HG03439 (cell line): ENCODE measurements at regions not wholly inside any gene's neighbourhood (a gene's known extent, or its start where the extent isn't known, plus 50 kb on each side); places are given as distances from the start of the nearest gene placed in this dataset.
"Not testable (repeated sequence)": the region's sequence is repeated elsewhere in the genome, so short reads cannot be mapped to it uniquely, and the experiment has no call there.

Source experiments
- ATAC-seq: cut with Tn5 transposase; IDR thresholded peaks from one replicate; pipeline ENCODE4 v1.9.1; 2021; ENCODE audit warnings: mild to moderate bottlenecking, moderate library complexity; ENCODE audit not compliant: unreplicated experiment

GRCh38 chr3:176097027-176097426 lies 1100.3 kb downstream of the TBL1XR1 start:
- no peak for ATAC-seq

DNA sequence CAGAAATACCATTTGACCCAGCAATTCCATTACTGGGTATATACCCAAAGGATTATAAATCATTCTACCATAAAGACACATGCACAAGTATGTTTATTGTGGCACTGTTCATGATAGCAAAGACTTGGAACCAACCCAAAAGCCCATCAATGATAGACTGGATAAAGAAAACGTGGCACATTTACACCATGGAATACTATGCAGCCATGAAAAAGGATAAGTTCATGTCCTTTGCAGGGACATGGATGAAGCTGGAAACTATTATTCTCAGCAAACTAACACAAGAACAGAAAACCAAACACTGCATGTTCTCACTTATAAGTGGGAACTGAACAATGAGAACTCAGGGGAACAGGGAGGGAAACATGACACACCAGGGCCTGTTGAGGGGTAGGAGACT lies 1103.4 kb downstream of the TBL1XR1 start:
- not testable (repeated sequence) for ATAC-seq

GRCh38 chr3:176090727-176091126 lies 1106.6 kb downstream of the TBL1XR1 start:
- no peak for ATAC-seq

- ATAC-seq: no peak
Observed at GRCh38 chr3:176088962-176089383, 1108.3 kb downstream of the TBL1XR1 start.

GRCh38 chr3:176087066-176087697 lies 1110.1 kb downstream of the TBL1XR1 start:
- no peak for ATAC-seq

- no peak for ATAC-seq
Observed at GRCh38 chr3:176079785-176080184, 1117.5 kb downstream of the TBL1XR1 start.

DNA sequence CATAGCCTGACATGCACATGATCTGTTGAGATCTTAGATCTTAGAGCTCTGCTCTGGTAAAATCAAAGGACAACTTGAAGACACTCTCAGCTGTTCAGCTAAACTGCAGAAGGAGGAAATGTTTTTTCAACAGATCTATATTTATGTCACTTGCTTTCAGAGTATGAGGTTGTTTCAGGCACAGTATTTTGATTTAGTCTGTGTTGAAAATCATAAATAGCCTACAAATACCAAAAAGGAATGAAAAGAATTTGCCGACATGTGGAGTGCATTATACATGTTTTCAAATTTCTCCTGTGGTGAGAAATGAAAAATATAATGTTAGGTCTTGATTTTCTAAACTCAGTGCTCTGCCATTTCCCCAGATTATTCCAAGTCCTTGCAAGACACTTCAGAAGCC lies 1118.4 kb downstream of the TBL1XR1 start:
- no peak for ATAC-seq

- ATAC-seq: no peak
Observed at GRCh38 chr3:176075491-176075890, 1121.8 kb downstream of the TBL1XR1 start.

GRCh38 chr3:176075046-176075445 lies 1122.2 kb downstream of the TBL1XR1 start:
- ATAC-seq: no peak

GRCh38 chr3:176074096-176074495 lies 1123.2 kb downstream of the TBL1XR1 start:
- no peak for ATAC-seq

DNA sequence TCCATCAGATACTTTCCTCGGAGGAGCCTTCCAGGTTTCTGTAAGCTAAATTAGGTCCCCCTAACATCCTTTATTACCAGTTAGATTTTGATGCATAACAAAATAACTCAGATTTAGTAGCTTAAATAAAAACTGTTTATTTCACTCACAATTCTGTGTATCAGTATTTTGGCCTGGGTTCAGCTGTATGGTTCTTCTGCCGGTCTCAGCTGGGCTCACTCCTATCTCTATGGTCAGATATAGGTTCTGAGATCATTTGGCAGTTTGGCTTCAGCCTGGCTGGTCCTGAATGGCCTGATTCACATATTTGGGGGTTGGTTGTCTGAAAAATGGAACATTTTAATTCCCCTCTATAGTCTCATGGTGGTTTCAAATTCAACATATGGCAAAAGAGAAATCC lies 1125.3 kb downstream of the TBL1XR1 start:
- no peak for ATAC-seq

GRCh38 chr3:176068750-176069149 lies 1128.5 kb downstream of the TBL1XR1 start:
- no peak for ATAC-seq

DNA sequence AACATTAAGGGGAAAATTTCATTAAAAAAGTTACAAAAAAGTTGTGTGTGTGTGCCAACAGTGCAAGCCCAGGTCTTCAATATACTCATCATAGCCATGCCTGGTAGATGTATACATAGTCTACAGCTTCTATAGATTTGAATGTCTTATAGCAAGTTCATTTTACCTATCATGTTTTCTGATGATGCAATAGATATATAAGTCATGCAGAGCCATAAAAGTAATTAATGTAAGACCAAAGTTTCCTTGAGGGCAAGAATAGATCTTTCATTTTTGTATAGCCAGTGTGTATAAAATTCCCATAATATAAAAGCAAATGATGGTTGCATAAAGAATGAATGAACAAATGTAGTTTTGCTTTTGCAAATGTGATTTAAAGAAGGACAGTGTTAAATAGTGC lies 1138.4 kb downstream of the TBL1XR1 start:
- ATAC-seq: no peak

- ATAC-seq: no peak
Observed at GRCh38 chr3:176055836-176056235, 1141.4 kb downstream of the TBL1XR1 start.

DNA sequence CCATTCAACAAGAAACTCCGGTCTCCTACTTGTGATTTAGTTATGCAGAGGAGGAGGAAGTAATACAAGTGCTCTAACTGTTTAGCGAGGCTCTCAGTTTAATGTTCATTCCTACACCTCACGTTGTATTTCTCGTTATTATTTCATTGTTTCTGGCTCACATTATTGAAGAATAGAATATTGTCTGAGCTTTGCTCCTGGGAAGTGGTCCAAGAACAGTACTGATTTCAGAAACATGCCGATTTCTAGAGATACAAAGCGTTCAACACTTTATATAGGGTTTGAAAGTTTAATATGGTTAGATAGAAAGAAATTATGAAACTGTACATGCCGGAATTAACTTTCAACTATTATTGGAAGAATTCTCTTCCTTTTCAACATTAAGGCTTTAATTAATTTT lies 1145.5 kb downstream of the TBL1XR1 start:
- no peak for ATAC-seq

- no peak for ATAC-seq
Observed at GRCh38 chr3:176046703-176047102, 1150.6 kb downstream of the TBL1XR1 start.

DNA sequence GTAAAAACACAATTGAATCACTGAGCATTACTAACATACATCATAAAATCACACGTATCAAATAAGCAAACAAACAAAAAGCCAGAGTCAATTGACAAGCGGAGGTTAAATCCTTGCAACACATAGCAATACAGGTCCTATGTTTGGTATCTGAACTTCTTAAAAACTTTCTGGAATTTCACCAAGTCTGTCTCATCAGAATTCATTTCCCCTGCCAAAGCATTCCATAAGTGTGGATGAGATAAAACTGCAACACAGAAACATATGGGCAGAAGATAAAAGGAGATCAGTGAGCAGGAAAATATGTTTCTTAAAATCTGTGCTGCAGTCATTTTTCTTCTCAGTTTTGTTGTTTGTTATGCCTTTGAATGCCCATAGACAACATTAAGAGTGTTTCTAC lies 1155.5 kb downstream of the TBL1XR1 start:
- no peak for ATAC-seq

DNA sequence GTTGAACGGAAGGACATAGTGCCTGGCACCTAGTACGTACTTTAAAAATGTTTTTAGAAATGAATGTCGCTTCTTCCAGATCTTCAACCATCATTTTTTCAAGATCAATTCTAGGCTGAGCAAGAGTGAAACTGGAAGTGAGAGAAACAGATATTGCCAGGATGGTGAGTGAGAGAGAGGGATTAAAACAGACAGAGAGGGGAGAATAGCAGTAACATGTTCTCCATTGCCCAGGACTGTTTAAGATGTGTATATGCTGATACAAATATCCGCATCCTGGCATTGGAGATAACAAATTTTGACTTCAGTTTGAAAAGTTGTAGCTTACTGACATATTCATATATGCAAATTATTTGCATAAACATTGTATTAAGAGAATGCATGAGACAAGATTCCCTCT lies 1156.1 kb downstream of the TBL1XR1 start:
- ATAC-seq: no peak

- ATAC-seq: no peak
Observed at GRCh38 chr3:176037636-176038035, 1159.6 kb downstream of the TBL1XR1 start.

GRCh38 chr3:176032043-176032442 lies 1165.2 kb downstream of the TBL1XR1 start:
- ATAC-seq: no peak

- ATAC-seq: not testable (repeated sequence)
Observed at GRCh38 chr3:176016203-176016602, 1157.1 kb downstream of the NAALADL2 start.

DNA sequence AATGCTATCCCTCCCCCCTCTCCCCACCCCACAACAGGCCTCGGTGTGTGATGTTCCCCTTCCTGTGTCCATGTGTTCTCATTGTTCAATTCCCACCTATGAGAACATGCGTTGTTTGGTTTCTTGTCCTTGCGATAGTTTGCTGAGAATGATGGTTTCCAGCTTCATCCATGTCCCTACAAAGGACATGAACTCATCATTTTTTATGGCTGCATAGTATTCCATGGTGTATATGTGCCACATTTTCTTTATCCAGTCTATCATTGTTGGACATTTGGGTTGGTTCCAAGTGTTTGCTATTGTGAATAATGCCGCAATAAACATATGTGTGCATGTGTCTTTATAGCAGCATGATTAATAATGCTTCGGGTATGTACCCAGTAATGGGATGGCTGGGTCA lies 1156.1 kb downstream of the NAALADL2 start:
- ATAC-seq: not testable (repeated sequence)

- ATAC-seq: no peak
Observed at GRCh38 chr3:176009256-176009655, 1150.1 kb downstream of the NAALADL2 start.
